ENCODE measurements at regions not wholly inside any gene's neighbourhood (a gene's known extent, or its start where the extent isn't known, plus 50 kb on each side); places are given as distances from the start of the nearest gene placed in this dataset.

GRCh38 chr21:27475363-27475955 is 508.6 kb upstream of the ADAMTS5 start:
- in situ Hi-C loops (cut with HindIII; ENCODE audit: low pct_unique_long_range_greater_than_20kb, low sequenced_read_pairs), result no loop called here
- no peak for ATAC-seq
- H3K4me3 ChIP-seq (ENCODE audit: low read depth in 2 of 2, low read length in 2 of 2), result no peak overlapping the region
- POLR2A ChIA-PET, result no interaction called here
- DNase-seq (ENCODE audit: low read depth, low spot score), result no peak
- H3K27ac ChIP-seq (ENCODE audit: low read length), result no peak overlapping the region
- no peaks in the 10 kb centered on the region for H3K27me3 ChIP-seq (ENCODE audit: control insufficient read depth, insufficient read depth, low read length)
- intact Hi-C loops (cut with micrococcal nuclease; ENCODE audit: unreplicated experiment), result no loop called here
- no peaks in the 10 kb centered on the region for H3K36me3 ChIP-seq (ENCODE audit: control insufficient read depth, insufficient read depth, low read length)
- no peaks in the 10 kb centered on the region for H3K9me3 ChIP-seq (ENCODE audit: control insufficient read depth, insufficient read depth, low read depth, low read length)
- H3K4me1 ChIP-seq (ENCODE audit: control insufficient read depth, insufficient read depth, low read length), result no peaks in the 10 kb centered on the region
- CTCF ChIA-PET, result interaction anchor here (0.6 kb wide), 1 partner anchor 23 kb away, joined by 4 read pairs; no protein-coding TSS in a partner anchor
- TF ChIP-seq TCF7L2 (IDR thresholded peaks at IDR 0.05; ENCODE audit: low read depth, low read length) (no peak), REST (IDR thresholded peaks at IDR 0.05; ENCODE audit: insufficient read depth in 1 of 2, low read depth in 2 of 2, low read length in 1 of 2) (no peak), POLR2AphosphoS5 (IDR thresholded peaks at IDR 0.05; ENCODE audit: low read depth, low read length) (no peak), SIN3A (IDR thresholded peaks at IDR 0.05; ENCODE audit: borderline replicate concordance, insufficient read depth, low read depth, low read length) (no peak), CTCF (IDR thresholded peaks at IDR 0.05) (no peak)
- no TSS peak for BruUV-seq (replicated peaks)

- Histone ChIP-seq H3K4me3 (ENCODE audit: low read depth in 2 of 2, low read length in 2 of 2) (no peak overlapping the region), H3K27me3 (ENCODE audit: control insufficient read depth, insufficient read depth, low read length) (no peaks in the 10 kb centered on the region), H3K9me3 (ENCODE audit: control insufficient read depth, insufficient read depth, low read depth, low read length) (no peaks in the 10 kb centered on the region), H3K27ac (ENCODE audit: low read length) (no peak overlapping the region), H3K4me1 (ENCODE audit: control insufficient read depth, insufficient read depth, low read length) (no peaks in the 10 kb centered on the region), H3K36me3 (ENCODE audit: control insufficient read depth, insufficient read depth, low read length) (no peaks in the 10 kb centered on the region)
- intact Hi-C loops (cut with micrococcal nuclease; ENCODE audit: unreplicated experiment), result no loop called here
- CTCF ChIA-PET, result no interaction called here
- DNase-seq (ENCODE audit: low read depth, low spot score) (no peak), ATAC-seq (no peak)
- no TSS peak for BruUV-seq (replicated peaks)
- no peak for TF ChIP-seq SIN3A (IDR thresholded peaks at IDR 0.05; ENCODE audit: borderline replicate concordance, insufficient read depth, low read depth, low read length)
- TF ChIP-seq POLR2AphosphoS5 (IDR thresholded peaks at IDR 0.05; ENCODE audit: low read depth, low read length), result no peak
- POLR2A ChIA-PET, result no interaction called here
- in situ Hi-C loops (cut with HindIII; ENCODE audit: low pct_unique_long_range_greater_than_20kb, low sequenced_read_pairs), result no loop called here
Measured at GRCh38 chr21:27467366-27467765, 500.5 kb upstream of the ADAMTS5 start.

GRCh38 chr21:27466140-27466539 is 499.3 kb upstream of the ADAMTS5 start:
- no peak for TF ChIP-seq SIN3A (IDR thresholded peaks at IDR 0.05; ENCODE audit: borderline replicate concordance, insufficient read depth, low read depth, low read length)
- TF ChIP-seq TCF7L2 (IDR thresholded peaks at IDR 0.05; ENCODE audit: low read depth, low read length), result no peak
- Histone ChIP-seq H3K4me3 (ENCODE audit: low read depth in 2 of 2, low read length in 2 of 2) (no peak overlapping the region), H3K9me3 (ENCODE audit: control insufficient read depth, insufficient read depth, low read depth, low read length) (no peaks in the 10 kb centered on the region), H3K36me3 (ENCODE audit: control insufficient read depth, insufficient read depth, low read length) (no peaks in the 10 kb centered on the region), H3K27ac (ENCODE audit: low read length) (no peak overlapping the region), H3K4me1 (ENCODE audit: control insufficient read depth, insufficient read depth, low read length) (no peaks in the 10 kb centered on the region), H3K27me3 (ENCODE audit: control insufficient read depth, insufficient read depth, low read length) (no peaks in the 10 kb centered on the region)
- ChIA-PET CTCF (no interaction called here), POLR2A (no interaction called here)
- intact Hi-C loops (cut with micrococcal nuclease; ENCODE audit: unreplicated experiment), result no loop called here
- no peak for DNase-seq (ENCODE audit: low read depth, low spot score)
- no TSS peak for BruUV-seq (replicated peaks)
- in situ Hi-C loops (cut with HindIII; ENCODE audit: low pct_unique_long_range_greater_than_20kb, low sequenced_read_pairs), result no loop called here
- no peak for ATAC-seq
